ENCODE measurements at regions not wholly inside any gene's neighbourhood (a gene's known extent, or its start where the extent isn't known, plus 50 kb on each side); places are given as distances from the start of the nearest gene placed in this dataset.

DNA sequence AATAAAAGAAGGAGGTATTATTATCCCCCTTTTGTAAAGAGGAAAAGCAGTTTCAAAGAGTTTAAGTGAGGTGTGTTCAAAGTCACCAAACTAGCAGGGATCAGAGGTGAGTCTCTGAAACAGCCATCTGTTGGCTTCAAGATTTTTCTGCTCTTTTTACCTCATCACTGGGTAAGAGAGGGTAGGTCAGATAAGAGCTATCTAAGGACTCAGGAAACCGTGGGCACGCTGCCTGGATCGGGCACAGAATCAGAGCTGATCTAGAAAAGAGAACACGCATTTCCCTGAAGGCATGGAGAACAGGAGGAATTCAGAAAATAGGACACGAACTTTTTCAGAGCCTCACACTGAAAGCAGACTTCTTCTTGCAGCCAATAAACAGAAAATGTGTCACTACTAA lies 65.8 kb upstream of the LY86 start:
- no peak for DNase-seq (ENCODE audit: low read depth in 2 of 2)

- DNase-seq (ENCODE audit: low read depth in 2 of 2): no peak
Observed at GRCh38 chr6:6524951-6525350, 63.6 kb upstream of the LY86 start.

DNA sequence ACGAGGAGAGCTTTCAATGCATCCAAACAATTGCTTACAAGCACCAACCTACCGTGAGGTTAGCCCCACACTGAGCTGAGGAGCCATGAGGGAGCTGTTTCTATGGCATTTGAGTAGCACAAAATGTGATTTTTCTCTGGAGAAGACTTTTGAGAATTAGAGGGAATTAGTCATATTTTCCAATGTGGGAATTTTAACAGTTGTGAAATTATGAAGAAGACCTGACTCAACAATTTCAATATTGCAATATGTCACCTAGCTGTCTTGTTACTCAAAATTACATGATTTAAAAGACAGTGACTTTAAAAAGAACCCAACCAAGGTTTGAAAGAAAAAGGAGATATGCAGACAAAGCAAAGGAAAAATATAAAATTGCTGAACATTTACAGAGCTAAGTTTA lies 62.6 kb upstream of the LY86 start:
- no peak for DNase-seq (ENCODE audit: low read depth in 2 of 2)

- DNase-seq (ENCODE audit: low read depth in 2 of 2): no peak
Observed at GRCh38 chr6:6529275-6529674, 59.2 kb upstream of the LY86 start.

DNA sequence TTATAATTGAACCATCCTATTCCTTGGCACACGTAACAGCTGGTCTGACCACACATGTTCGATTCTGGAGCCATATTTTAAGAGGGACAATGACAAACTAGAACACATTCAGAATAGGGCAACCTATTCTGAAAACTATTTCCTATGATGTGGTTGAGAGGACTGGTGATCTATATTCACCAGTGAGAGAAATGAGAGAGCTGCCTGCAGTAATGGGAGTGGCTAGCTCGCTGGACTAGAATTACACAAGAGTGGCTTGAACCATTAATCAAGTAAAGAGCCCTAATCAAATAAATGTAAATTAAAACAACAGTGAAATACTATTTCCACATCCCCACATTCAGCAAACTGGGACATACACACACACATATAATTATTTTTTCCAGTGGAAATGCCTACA lies 55.3 kb upstream of the LY86 start:
- DNase-seq (ENCODE audit: low read depth in 2 of 2): no peak

- DNase-seq (ENCODE audit: low read depth in 2 of 2): no peak
Observed at GRCh38 chr6:6534399-6534798, 54.1 kb upstream of the LY86 start.

DNA sequence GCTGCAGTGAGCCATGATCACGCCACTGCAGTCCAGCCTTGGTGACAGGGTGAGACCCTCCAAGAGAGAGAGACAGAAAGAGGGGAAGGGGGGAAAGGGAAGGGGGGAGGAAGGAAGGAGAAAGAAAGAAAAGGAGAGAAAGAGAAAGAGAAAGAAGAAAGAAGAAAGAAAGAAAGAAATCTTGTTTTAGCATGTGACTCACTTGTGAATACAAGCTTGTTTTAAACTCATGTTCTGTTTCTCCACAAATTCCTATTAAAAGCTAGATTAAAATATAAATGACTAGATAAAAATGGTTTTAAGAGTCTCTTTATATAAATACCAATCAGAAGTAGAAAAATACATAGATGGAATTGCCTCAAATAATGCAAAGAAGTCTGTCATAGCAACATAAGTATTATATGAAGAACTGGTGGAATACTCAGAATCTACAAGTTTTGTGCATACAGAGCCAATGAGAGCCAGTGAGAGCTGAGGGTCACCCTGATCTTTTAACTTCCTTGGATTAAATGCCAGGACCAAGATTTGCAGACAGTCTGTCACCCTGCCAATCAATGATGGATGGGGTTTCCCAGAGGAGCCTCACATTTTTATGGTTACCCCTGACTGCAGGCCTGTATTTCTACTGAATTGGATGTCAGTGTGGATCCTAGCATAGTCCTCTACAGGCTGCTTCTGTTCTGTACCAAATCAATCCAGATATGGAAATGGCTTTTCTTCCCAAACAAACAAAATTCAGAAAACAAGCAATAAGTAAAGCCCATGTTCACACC lies 50.8 kb upstream of the LY86 start:
- DNase-seq (ENCODE audit: low read depth in 2 of 2): no peak

GRCh38 chr6:6538261-6538660 lies 50.3 kb upstream of the LY86 start:
- DNase-seq (ENCODE audit: low read depth in 2 of 2): no peak
